ENCODE measurements at regions not wholly inside any gene's neighbourhood (a gene's known extent, or its start where the extent isn't known, plus 50 kb on each side); places are given as distances from the start of the nearest gene placed in this dataset.

- TF ChIP-seq CTCF (IDR thresholded peaks at IDR 0.05), result no peak
- ATAC-seq (ENCODE audit: low read depth), result no peak
- no CpG with 5 or more reads among the region's 6 CpGs for whole genome bisulfite sequencing (ENCODE audit: insufficient coverage)
- ChIA-PET POLR2A (no interaction called here), CTCF (no interaction called here)
- Histone ChIP-seq H3K9me3 (ENCODE audit: control extremely low read depth in 1 of 3, control insufficient read depth in 2 of 3, insufficient read depth in 1 of 3, low read length in 2 of 3) (peaks cover 0 to 7% (median 5%) of the 10 kb centered on the region in 3 donors), H3K9ac (ENCODE audit: low read length) (no peak overlapping the region), H3K27ac (ENCODE audit: low read length in 2 of 2) (no peak overlapping the region), H3K27me3 (replicated peaks in 1 of 4; ENCODE audit: control extremely low read depth in 1 of 4, control insufficient read depth in 3 of 4, insufficient read depth in 4 of 4, low read length in 3 of 4) (no peaks in the 10 kb centered on the region), H2AFZ (ENCODE audit: insufficient read depth, low read depth, low read length, poor library complexity, severe bottlenecking) (no peak overlapping the region), H3K4me2 (replicated peaks; ENCODE audit: low read depth, low read length, poor library complexity, severe bottlenecking) (no peak overlapping the region), H3K36me3 (replicated peaks in 1 of 2; ENCODE audit: control extremely low read depth in 1 of 2, control insufficient read depth in 1 of 2, extremely low read depth in 1 of 2, insufficient read depth in 2 of 2, low read length in 1 of 2) (no peaks in the 10 kb centered on the region), H3K4me1 (ENCODE audit: control insufficient read depth in 2 of 2, insufficient read depth in 2 of 2, low read length in 2 of 2) (no peaks in the 10 kb centered on the region), H3K4me3 (ENCODE audit: control extremely low read depth in 1 of 5, extremely low read depth in 1 of 5, insufficient read depth in 1 of 5, low read depth in 2 of 5, low read length in 4 of 5) (no peak overlapping the region), H3K79me2 (ENCODE audit: control insufficient read depth, insufficient read depth, low read length) (no peaks in the 10 kb centered on the region), H4K20me1 (ENCODE audit: control insufficient read depth, insufficient read depth, low read length, poor library complexity, severe bottlenecking) (no peaks in the 10 kb centered on the region)
- intact Hi-C loops (cut with micrococcal nuclease), result no loop called here
- no peak for DNase-seq
- Mint-ChIP-seq H3K4me3 (no peak overlapping the region), H3K9me3 (ENCODE audit: insufficient read depth) (peaks cover 13% of the 10 kb centered on the region), H3K27me3 (no peaks in the 10 kb centered on the region), H3K27ac (no peak overlapping the region), H3K4me1 (no peaks in the 10 kb centered on the region)
Measured at GRCh38 chr7:33698692-33699128, 206.6 kb upstream of the BMPER start.

GRCh38 chr7:33700001-33700899, 205.1 kb upstream of the BMPER start:
- no peak overlapping the region for H3K4me3 Mint-ChIP-seq
- no peak for ATAC-seq (ENCODE audit: low read depth)
- no peak for TF ChIP-seq EZH2 (IDR thresholded peaks at IDR 0.05; ENCODE audit: borderline replicate concordance, insufficient read depth, low read depth, low read length, poor library complexity, severe bottlenecking)
- TF ChIP-seq CTCF (IDR thresholded peaks at IDR 0.05), result no peak
- CTCF ChIA-PET, result no interaction called here
- H3K27ac ChIP-seq (ENCODE audit: low read length in 2 of 2), result no peak overlapping the region
- no peak overlapping the region for H3K27ac Mint-ChIP-seq
- no peaks in the 10 kb centered on the region for H3K27me3 Mint-ChIP-seq
- DNase-seq, result no peak
- H3K9me3 Mint-ChIP-seq (ENCODE audit: insufficient read depth), result peaks cover 13% of the 10 kb centered on the region
- H2AFZ ChIP-seq (ENCODE audit: insufficient read depth, low read depth, low read length, poor library complexity, severe bottlenecking), result no peak overlapping the region
- H4K20me1 ChIP-seq (ENCODE audit: control insufficient read depth, insufficient read depth, low read length, poor library complexity, severe bottlenecking), result no peaks in the 10 kb centered on the region
- WGBS (ENCODE audit: insufficient coverage), result 83% methylated on average over 2 of the region's 11 CpGs
- H3K4me1 Mint-ChIP-seq, result no peaks in the 10 kb centered on the region
- H3K36me3 ChIP-seq (replicated peaks in 1 of 2; ENCODE audit: control extremely low read depth in 1 of 2, control insufficient read depth in 1 of 2, extremely low read depth in 1 of 2, insufficient read depth in 2 of 2, low read length in 1 of 2), result no peaks in the 10 kb centered on the region
- H3K27me3 ChIP-seq (replicated peaks in 1 of 4; ENCODE audit: control extremely low read depth in 1 of 4, control insufficient read depth in 3 of 4, insufficient read depth in 4 of 4, low read length in 3 of 4), result no peaks in the 10 kb centered on the region
- no peaks in the 10 kb centered on the region for H3K79me2 ChIP-seq (ENCODE audit: control insufficient read depth, insufficient read depth, low read length)
- no peak overlapping the region for H3K4me3 ChIP-seq (ENCODE audit: control extremely low read depth in 1 of 5, extremely low read depth in 1 of 5, insufficient read depth in 1 of 5, low read depth in 2 of 5, low read length in 4 of 5)
- no peak overlapping the region for H3K9ac ChIP-seq (ENCODE audit: low read length)
- intact Hi-C loops (cut with micrococcal nuclease), result no loop called here
- no peak overlapping the region for H3K4me2 ChIP-seq (replicated peaks; ENCODE audit: low read depth, low read length, poor library complexity, severe bottlenecking)
- H3K9me3 ChIP-seq (ENCODE audit: control extremely low read depth in 1 of 3, control insufficient read depth in 2 of 3, insufficient read depth in 1 of 3, low read length in 2 of 3), result peaks cover 0 to 7% (median 5%) of the 10 kb centered on the region in 3 donors
- POLR2A ChIA-PET, result no interaction called here
- no peaks in the 10 kb centered on the region for H3K4me1 ChIP-seq (ENCODE audit: control insufficient read depth in 2 of 2, insufficient read depth in 2 of 2, low read length in 2 of 2)
